Fibroblast of lung (primary cell): ENCODE measurements at regions not wholly inside any gene's neighbourhood (a gene's known extent, or its start where the extent isn't known, plus 50 kb on each side); places are given as distances from the start of the nearest gene placed in this dataset.
A peak's percentile ranks its signal among the peaks of the same experiment; 100 is the strongest.

Source experiments
- DNase-seq, 2 donors: peaks; one replicate each; pipeline versions ENCODE4 v3.0.0 to v3.0.0-alpha.2; 2010; ENCODE audit warnings: low read depth in 2 of 2
- H2AFZ ChIP-seq: 2 replicates; pipeline ENCODE4 v1.5.1; 2012; ENCODE audit warnings: low read length, control low read depth, inconsistent platforms
- H3K27ac ChIP-seq: 2 replicates; pipeline ENCODE4 v1.5.1; 2011; ENCODE audit warnings: low read length, control low read depth; ENCODE audit not compliant: insufficient read depth
- H3K27me3 ChIP-seq: 2 replicates; pipeline ENCODE4 v1.5.1; 2011; ENCODE audit warnings: mild to moderate bottlenecking, low read length; ENCODE audit not compliant: control insufficient read depth, insufficient read depth
- H3K36me3 ChIP-seq: 2 replicates; pipeline ENCODE4 v1.5.1; 2011; ENCODE audit warnings: low read length; ENCODE audit not compliant: control insufficient read depth, insufficient read depth
- H3K4me1 ChIP-seq: 2 replicates; pipeline ENCODE4 v1.5.1; 2011; ENCODE audit warnings: low read length; ENCODE audit not compliant: control insufficient read depth, insufficient read depth; ENCODE audit errors: extremely low read depth
- H3K4me2 ChIP-seq: 2 replicates; pipeline ENCODE4 v1.5.1; 2011; ENCODE audit warnings: low read length, control low read depth; ENCODE audit not compliant: insufficient read depth; ENCODE audit errors: extremely low read depth
- H3K4me3 ChIP-seq, 4 experiments: fragments of 200-600 bp in 1 of 4; sonication (generic) in 1 of 4; replicated peaks in 1 of 4; 2 replicates each; pipeline ENCODE4 v1.5.1; 2011 to 2016; ENCODE audit warnings: low read length in 4 of 4, low read depth in 3 of 4, mild to moderate bottlenecking in 3 of 4, control low read depth in 2 of 4, inconsistent platforms in 1 of 4, mixed read lengths in 1 of 4; ENCODE audit not compliant: insufficient read depth in 1 of 4; ENCODE audit errors: control extremely low read depth in 1 of 4
- H3K79me2 ChIP-seq: 2 replicates; pipeline ENCODE4 v1.5.1; 2012; ENCODE audit warnings: mild to moderate bottlenecking, low read length, inconsistent platforms; ENCODE audit not compliant: control insufficient read depth, insufficient read depth
- H3K9ac ChIP-seq: 2 replicates; pipeline ENCODE4 v1.5.1; 2011; ENCODE audit warnings: mild to moderate bottlenecking, low read length, control low read depth; ENCODE audit not compliant: insufficient read depth
- H3K9me3 ChIP-seq: 2 replicates; pipeline ENCODE4 v1.5.1; 2012; ENCODE audit warnings: low read depth, low read length; ENCODE audit not compliant: control insufficient read depth, insufficient read depth
- H4K20me1 ChIP-seq: 2 replicates; pipeline ENCODE4 v1.5.1; 2011; ENCODE audit warnings: low read length; ENCODE audit not compliant: control insufficient read depth, insufficient read depth; ENCODE audit errors: extremely low read depth
- CTCF ChIP-seq, 2 donors: IDR thresholded peaks in 1 of 2; conservative IDR thresholded peaks in 1 of 2; 1 replicate in 1 of 2; 2 replicates in 1 of 2; pipeline ENCODE4 v1.5.1; 2011 to 2012; ENCODE audit warnings: low read length in 2 of 2, control low read depth in 1 of 2, inconsistent platforms in 1 of 2, low read depth in 1 of 2, mild to moderate bottlenecking in 1 of 2
- EZH2 ChIP-seq: IDR thresholded peaks from 2 replicates; pipeline ENCODE4 v1.5.1; 2012; ENCODE audit warnings: low read length, control low read depth, mild to moderate bottlenecking; ENCODE audit errors: missing control alignments

- Histone ChIP-seq H3K79me2 (no peaks in the 10 kb centered on the region), H3K27ac (no peak overlapping the region), H3K9me3 (no peaks in the 10 kb centered on the region), H3K9ac (no peak overlapping the region), H2AFZ (no peak overlapping the region), H4K20me1 (no peaks in the 10 kb centered on the region), H3K4me3 (no peak overlapping the region), H3K4me1 (no peaks in the 10 kb centered on the region), H3K36me3 (no peaks in the 10 kb centered on the region), H3K27me3 (no peaks in the 10 kb centered on the region), H3K4me2 (no peak overlapping the region)
- no peak for DNase-seq
- TF ChIP-seq CTCF (conservative IDR thresholded peaks at IDR 0.05 in 1 of 2, IDR thresholded peaks at IDR 0.05 in 1 of 2; ENCODE audit: low read depth in 1 of 2, low read length in 2 of 2): no peak
- no peak for TF ChIP-seq EZH2
Measured at GRCh38 chr3:178274711-178275110, 261.5 kb upstream of the KCNMB2 start.

- no peak overlapping the region for H3K27ac ChIP-seq
- DNase-seq: no peak
- H3K9ac ChIP-seq: no peak overlapping the region
- H3K36me3 ChIP-seq: no peaks in the 10 kb centered on the region
- H3K4me3 ChIP-seq: no peak overlapping the region
- H3K79me2 ChIP-seq: no peaks in the 10 kb centered on the region
- no peaks in the 10 kb centered on the region for H4K20me1 ChIP-seq
- H3K4me1 ChIP-seq: no peaks in the 10 kb centered on the region
- H3K9me3 ChIP-seq: no peaks in the 10 kb centered on the region
- H3K27me3 ChIP-seq: no peaks in the 10 kb centered on the region
- no peak for TF ChIP-seq EZH2
- TF ChIP-seq CTCF (conservative IDR thresholded peaks at IDR 0.05 in 1 of 2, IDR thresholded peaks at IDR 0.05 in 1 of 2; ENCODE audit: low read depth in 1 of 2, low read length in 2 of 2): no peak
- no peak overlapping the region for H3K4me2 ChIP-seq
- no peak overlapping the region for H2AFZ ChIP-seq
Measured at GRCh38 chr3:178275311-178275710, 260.9 kb upstream of the KCNMB2 start.

GRCh38 chr3:178275793-178276192, 260.4 kb upstream of the KCNMB2 start:
- TF ChIP-seq EZH2: no peak
- no peak for TF ChIP-seq CTCF (conservative IDR thresholded peaks at IDR 0.05 in 1 of 2, IDR thresholded peaks at IDR 0.05 in 1 of 2; ENCODE audit: low read depth in 1 of 2, low read length in 2 of 2)
- Histone ChIP-seq H3K36me3 (no peaks in the 10 kb centered on the region), H3K4me3 (no peak overlapping the region), H2AFZ (no peak overlapping the region), H3K27ac (no peak overlapping the region), H3K27me3 (no peaks in the 10 kb centered on the region), H3K9ac (no peak overlapping the region), H3K4me2 (no peak overlapping the region), H3K9me3 (no peaks in the 10 kb centered on the region), H3K79me2 (no peaks in the 10 kb centered on the region), H3K4me1 (no peaks in the 10 kb centered on the region), H4K20me1 (no peaks in the 10 kb centered on the region)
- peak in 1 of 2 donors; percentile 69 for DNase-seq
